ENCODE measurements at regions not wholly inside any gene's neighbourhood (a gene's known extent, or its start where the extent isn't known, plus 50 kb on each side); places are given as distances from the start of the nearest gene placed in this dataset.
"Not testable (repeated sequence)": the region's sequence is repeated elsewhere in the genome, so short reads cannot be mapped to it uniquely, and the experiment has no call there.

GRCh38 chr2:20499387-20499786 lies 52.5 kb downstream of the RHOB start:
- H3K27me3 Mint-ChIP-seq, result peaks cover 13% of the 10 kb centered on the region
- no peak overlapping the region for H3K27ac Mint-ChIP-seq
- no peaks in the 10 kb centered on the region for H3K4me1 Mint-ChIP-seq
- no peak overlapping the region for H3K4me3 Mint-ChIP-seq
- H3K9me3 Mint-ChIP-seq, result no peaks in the 10 kb centered on the region
- H3K36me3 Mint-ChIP-seq (ENCODE audit: low read depth), result no peaks in the 10 kb centered on the region
- ATAC-seq (replicated peaks), result no peak

- Mint-ChIP-seq H3K27ac (no peak overlapping the region), H3K36me3 (ENCODE audit: low read depth) (no peaks in the 10 kb centered on the region), H3K4me3 (no peak overlapping the region), H3K9me3 (no peaks in the 10 kb centered on the region), H3K27me3 (peaks cover 13% of the 10 kb centered on the region), H3K4me1 (no peaks in the 10 kb centered on the region)
- ATAC-seq (replicated peaks), result no peak
Observed at GRCh38 chr2:20501974-20502373, 55.1 kb downstream of the RHOB start.

- peaks cover 13% of the 10 kb centered on the region for H3K27me3 Mint-ChIP-seq
- not testable (repeated sequence) for H3K4me3 Mint-ChIP-seq; H3K27ac Mint-ChIP-seq; H3K36me3 Mint-ChIP-seq (ENCODE audit: low read depth); H3K4me1 Mint-ChIP-seq; H3K9me3 Mint-ChIP-seq; ATAC-seq (replicated peaks)
Observed at GRCh38 chr2:20502496-20502895, 55.6 kb downstream of the RHOB start.

- ATAC-seq (replicated peaks), result peak; percentile 69
- Mint-ChIP-seq H3K36me3 (ENCODE audit: low read depth) (no peaks in the 10 kb centered on the region), H3K9me3 (no peaks in the 10 kb centered on the region), H3K4me3 (no peak overlapping the region), H3K4me1 (no peaks in the 10 kb centered on the region), H3K27ac (peak overlapping the region; percentile 1), H3K27me3 (peaks cover 13% of the 10 kb centered on the region)
Observed at GRCh38 chr2:20504174-20504573, 57.3 kb downstream of the RHOB start.

GRCh38 chr2:20506201-20506685 lies 59.4 kb downstream of the RHOB start:
- H3K27ac Mint-ChIP-seq, result peak overlapping the region; percentile 71
- peaks cover 7% of the 10 kb centered on the region for H3K27me3 Mint-ChIP-seq
- H3K36me3 Mint-ChIP-seq (ENCODE audit: low read depth), result no peaks in the 10 kb centered on the region
- no peaks in the 10 kb centered on the region for H3K9me3 Mint-ChIP-seq
- no peaks in the 10 kb centered on the region for H3K4me1 Mint-ChIP-seq
- H3K4me3 Mint-ChIP-seq, result no peak overlapping the region
- no peak for ATAC-seq (replicated peaks)

GRCh38 chr2:20507166-20507692 lies 60.4 kb downstream of the RHOB start:
- Mint-ChIP-seq H3K4me1 (no peaks in the 10 kb centered on the region), H3K27ac (peak overlapping the region; percentile 71), H3K4me3 (no peak overlapping the region), H3K36me3 (ENCODE audit: low read depth) (no peaks in the 10 kb centered on the region), H3K9me3 (no peaks in the 10 kb centered on the region), H3K27me3 (peaks cover 8% of the 10 kb centered on the region)
- ATAC-seq (replicated peaks), result peak; percentile 86

GRCh38 chr2:20507711-20508110 lies 60.8 kb downstream of the RHOB start:
- peaks cover 6% of the 10 kb centered on the region for H3K27me3 Mint-ChIP-seq
- no peaks in the 10 kb centered on the region for H3K9me3 Mint-ChIP-seq
- H3K27ac Mint-ChIP-seq, result no peak overlapping the region
- no peaks in the 10 kb centered on the region for H3K36me3 Mint-ChIP-seq (ENCODE audit: low read depth)
- H3K4me1 Mint-ChIP-seq, result no peaks in the 10 kb centered on the region
- ATAC-seq (replicated peaks), result no peak
- no peak overlapping the region for H3K4me3 Mint-ChIP-seq

- Mint-ChIP-seq H3K27ac (peak overlapping the region; percentile 2), H3K4me3 (no peak overlapping the region), H3K36me3 (ENCODE audit: low read depth) (no peaks in the 10 kb centered on the region), H3K27me3 (peaks cover 8% of the 10 kb centered on the region), H3K9me3 (no peaks in the 10 kb centered on the region), H3K4me1 (no peaks in the 10 kb centered on the region)
- ATAC-seq (replicated peaks), result no peak
Observed at GRCh38 chr2:20509301-20509769, 62.5 kb downstream of the RHOB start.

- Mint-ChIP-seq H3K27ac (peak overlapping the region; percentile 2), H3K36me3 (ENCODE audit: low read depth) (no peaks in the 10 kb centered on the region), H3K27me3 (peaks cover 10% of the 10 kb centered on the region), H3K9me3 (no peaks in the 10 kb centered on the region), H3K4me1 (no peaks in the 10 kb centered on the region), H3K4me3 (no peak overlapping the region)
- peak; percentile 40 for ATAC-seq (replicated peaks)
Observed at GRCh38 chr2:20509770-20510490, 63.1 kb downstream of the RHOB start.

GRCh38 chr2:20511130-20511529 lies 64.3 kb downstream of the RHOB start:
- Mint-ChIP-seq H3K4me3 (no peak overlapping the region), H3K27me3 (peaks cover 10% of the 10 kb centered on the region), H3K4me1 (no peaks in the 10 kb centered on the region), H3K9me3 (no peaks in the 10 kb centered on the region), H3K36me3 (ENCODE audit: low read depth) (no peaks in the 10 kb centered on the region), H3K27ac (no peak overlapping the region)
- ATAC-seq (replicated peaks), result no peak

- no peaks in the 10 kb centered on the region for H3K4me1 Mint-ChIP-seq
- no peaks in the 10 kb centered on the region for H3K9me3 Mint-ChIP-seq
- peaks cover 10% of the 10 kb centered on the region for H3K27me3 Mint-ChIP-seq
- no peak overlapping the region for H3K27ac Mint-ChIP-seq
- no peaks in the 10 kb centered on the region for H3K36me3 Mint-ChIP-seq (ENCODE audit: low read depth)
- no peak for ATAC-seq (replicated peaks)
- H3K4me3 Mint-ChIP-seq, result no peak overlapping the region
Observed at GRCh38 chr2:20512061-20512605, 65.3 kb downstream of the RHOB start.

GRCh38 chr2:20513946-20514345 lies 67.1 kb downstream of the RHOB start:
- Mint-ChIP-seq H3K27ac (no peak overlapping the region), H3K4me1 (no peaks in the 10 kb centered on the region), H3K4me3 (no peak overlapping the region), H3K27me3 (peaks cover 10% of the 10 kb centered on the region), H3K36me3 (ENCODE audit: low read depth) (no peaks in the 10 kb centered on the region), H3K9me3 (no peaks in the 10 kb centered on the region)
- no peak for ATAC-seq (replicated peaks)

GRCh38 chr2:20514596-20515269 lies 67.9 kb downstream of the RHOB start:
- H3K9me3 Mint-ChIP-seq, result no peaks in the 10 kb centered on the region
- no peak overlapping the region for H3K27ac Mint-ChIP-seq
- peak; percentile 38 for ATAC-seq (replicated peaks)
- no peaks in the 10 kb centered on the region for H3K36me3 Mint-ChIP-seq (ENCODE audit: low read depth)
- no peak overlapping the region for H3K4me3 Mint-ChIP-seq
- H3K27me3 Mint-ChIP-seq, result peaks cover 10% of the 10 kb centered on the region
- no peaks in the 10 kb centered on the region for H3K4me1 Mint-ChIP-seq

- no peak overlapping the region for H3K4me3 Mint-ChIP-seq
- no peaks in the 10 kb centered on the region for H3K4me1 Mint-ChIP-seq
- H3K9me3 Mint-ChIP-seq, result no peaks in the 10 kb centered on the region
- H3K27ac Mint-ChIP-seq, result no peak overlapping the region
- ATAC-seq (replicated peaks), result no peak
- no peaks in the 10 kb centered on the region for H3K36me3 Mint-ChIP-seq (ENCODE audit: low read depth)
- H3K27me3 Mint-ChIP-seq, result peaks cover 10% of the 10 kb centered on the region
Observed at GRCh38 chr2:20515290-20516220, 68.7 kb downstream of the RHOB start.

Data from activated T-helper 17 cell treated with anti-CD3 and anti-CD28 coated beads, Interleukin-2, amount 50 U/mL, for 72 hours (primary cell).